ENCODE measurements at regions not wholly inside any gene's neighbourhood (a gene's known extent, or its start where the extent isn't known, plus 50 kb on each side); places are given as distances from the start of the nearest gene placed in this dataset.

- peaks cover 9 to 10% of the 10 kb centered on the region in 2 donors for H3K27me3 Mint-ChIP-seq (ENCODE audit: low read depth in 2 of 2)
- H3K9me3 Mint-ChIP-seq = no peaks in the 10 kb centered on the region
These were observed 131.9 kb upstream of the PCGF5 start for GRCh38 chr10:91088300-91089140.

DNA sequence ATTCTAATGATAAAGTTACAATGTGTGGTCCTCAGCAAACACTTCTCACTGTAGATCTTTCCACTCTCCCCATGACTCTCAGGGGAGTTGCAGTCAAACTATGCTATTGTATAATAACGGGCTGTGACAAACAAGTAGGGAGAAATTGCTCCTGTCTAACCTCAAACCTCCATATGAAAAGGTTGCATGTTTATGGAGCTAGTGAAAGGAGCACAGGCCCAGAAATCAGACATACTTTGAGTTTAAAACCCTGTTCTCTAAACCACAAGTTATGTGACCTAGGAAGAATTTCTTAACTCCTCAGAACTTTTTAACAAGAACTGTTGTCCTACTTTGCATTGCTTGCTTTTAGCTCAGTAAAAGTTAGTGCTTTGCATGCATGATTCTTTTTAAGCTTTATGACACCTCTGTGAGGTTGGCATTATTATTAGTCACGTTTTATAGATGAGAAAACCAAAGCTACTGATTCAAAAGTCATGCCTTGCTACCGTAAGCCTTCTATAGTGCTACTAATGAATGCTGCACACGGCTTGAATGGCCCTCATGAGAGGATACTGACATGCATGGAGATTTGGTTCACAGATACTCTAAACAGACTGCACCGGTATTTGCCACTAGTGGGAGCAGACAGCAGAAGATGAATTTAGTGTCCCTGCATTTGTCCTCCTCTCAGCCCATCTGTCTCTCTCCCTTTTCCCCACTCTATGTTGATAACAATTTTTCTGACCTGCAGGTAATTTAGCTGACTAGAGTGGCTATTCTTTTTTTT is 129.5 kb upstream of the PCGF5 start:
- Mint-ChIP-seq H3K36me3 (peaks cover 9% of the 10 kb centered on the region), H3K27ac (no peak overlapping the region), H3K4me1 (no peaks in the 10 kb centered on the region), H3K4me3 (no peak overlapping the region), H3K9me3 (no peaks in the 10 kb centered on the region), H3K27me3 (ENCODE audit: low read depth in 2 of 2) (peaks cover 10 to 22% of the 10 kb centered on the region in 2 donors)
- TF ChIP-seq, protein P1, sequence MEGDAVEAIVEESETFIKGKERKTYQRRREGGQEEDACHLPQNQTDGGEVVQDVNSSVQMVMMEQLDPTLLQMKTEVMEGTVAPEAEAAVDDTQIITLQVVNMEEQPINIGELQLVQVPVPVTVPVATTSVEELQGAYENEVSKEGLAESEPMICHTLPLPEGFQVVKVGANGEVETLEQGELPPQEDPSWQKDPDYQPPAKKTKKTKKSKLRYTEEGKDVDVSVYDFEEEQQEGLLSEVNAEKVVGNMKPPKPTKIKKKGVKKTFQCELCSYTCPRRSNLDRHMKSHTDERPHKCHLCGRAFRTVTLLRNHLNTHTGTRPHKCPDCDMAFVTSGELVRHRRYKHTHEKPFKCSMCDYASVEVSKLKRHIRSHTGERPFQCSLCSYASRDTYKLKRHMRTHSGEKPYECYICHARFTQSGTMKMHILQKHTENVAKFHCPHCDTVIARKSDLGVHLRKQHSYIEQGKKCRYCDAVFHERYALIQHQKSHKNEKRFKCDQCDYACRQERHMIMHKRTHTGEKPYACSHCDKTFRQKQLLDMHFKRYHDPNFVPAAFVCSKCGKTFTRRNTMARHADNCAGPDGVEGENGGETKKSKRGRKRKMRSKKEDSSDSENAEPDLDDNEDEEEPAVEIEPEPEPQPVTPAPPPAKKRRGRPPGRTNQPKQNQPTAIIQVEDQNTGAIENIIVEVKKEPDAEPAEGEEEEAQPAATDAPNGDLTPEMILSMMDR (IDR thresholded peaks at IDR 0.05) = no peak
- ATAC-seq = no peak
- no peaks in the 10 kb centered on the region for H3K4me1 ChIP-seq (ENCODE audit: control insufficient read depth, insufficient read depth, low read length)
- H3K4me3 ChIP-seq (ENCODE audit: low read length) = no peak overlapping the region
- WGBS (ENCODE audit: insufficient coverage) = 75% methylated on average over 4 of the region's 5 CpGs
- no peak overlapping the region for H3K27ac ChIP-seq (ENCODE audit: low read length)
- intact Hi-C loops (cut with micrococcal nuclease) = no loop called here
- H3K9me3 ChIP-seq (ENCODE audit: control insufficient read depth, insufficient read depth, low read length) = peaks cover 5% of the 10 kb centered on the region
- H3K27me3 ChIP-seq (ENCODE audit: control insufficient read depth, insufficient read depth, low read length) = no peaks in the 10 kb centered on the region
- no peaks in the 10 kb centered on the region for H3K36me3 ChIP-seq (ENCODE audit: control insufficient read depth, insufficient read depth, low read length)
- DNase-seq = peak in 1 of 2 donors; percentile 20

More at GRCh38 chr10:91088300-91089140, 131.9 kb upstream of the PCGF5 start:
- Histone ChIP-seq H3K27ac (ENCODE audit: low read length) (no peak overlapping the region), H3K36me3 (ENCODE audit: control insufficient read depth, insufficient read depth, low read length) (no peaks in the 10 kb centered on the region), H3K9me3 (ENCODE audit: control insufficient read depth, insufficient read depth, low read length) (peaks cover 5% of the 10 kb centered on the region), H3K4me3 (ENCODE audit: low read length) (no peak overlapping the region), H3K4me1 (ENCODE audit: control insufficient read depth, insufficient read depth, low read length) (no peaks in the 10 kb centered on the region), H3K27me3 (ENCODE audit: control insufficient read depth, insufficient read depth, low read length) (no peaks in the 10 kb centered on the region)
- 67% methylated on average over 6 of the region's 7 CpGs for WGBS (ENCODE audit: insufficient coverage)
- Mint-ChIP-seq H3K4me3 (no peak overlapping the region), H3K27ac (no peak overlapping the region), H3K36me3 (no peaks in the 10 kb centered on the region), H3K4me1 (no peaks in the 10 kb centered on the region)
- TF ChIP-seq, protein P1 (IDR thresholded peaks at IDR 0.05) = peak; percentile 14
- ATAC-seq (peak in 1 of 3 donors; percentile 48), DNase-seq (peak in 1 of 2 donors; percentile 50)
- intact Hi-C loops (cut with micrococcal nuclease) = loop anchor here (1.0 kb wide), 1 partner anchor 163 kb away; no protein-coding TSS in a partner anchor

DNA sequence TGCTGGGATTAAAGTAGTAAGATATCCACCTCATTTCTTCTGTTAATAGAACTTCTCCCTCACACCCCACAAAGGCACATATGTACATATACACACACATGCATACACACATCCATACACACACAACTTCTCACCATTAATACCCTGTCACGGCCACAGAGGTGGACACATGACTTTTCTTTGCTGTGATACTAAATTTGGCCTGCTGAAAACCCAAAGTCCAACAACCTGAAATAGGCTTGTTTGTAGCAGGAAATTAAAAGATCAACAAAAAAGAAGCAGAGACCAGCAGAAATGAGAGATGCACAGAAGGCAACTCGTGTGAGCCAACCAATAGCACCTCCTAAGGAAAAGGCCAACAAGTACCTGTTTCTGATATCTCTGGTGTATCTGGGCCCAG is 128.7 kb upstream of the PCGF5 start:
- intact Hi-C loops (cut with micrococcal nuclease) = no loop called here
- H3K36me3 Mint-ChIP-seq = peaks cover 9% of the 10 kb centered on the region
- H3K4me3 ChIP-seq (ENCODE audit: low read length) = no peak overlapping the region
- 97% methylated on average over 2 of the region's 2 CpGs for WGBS (ENCODE audit: insufficient coverage)
- H3K27me3 ChIP-seq (ENCODE audit: control insufficient read depth, insufficient read depth, low read length) = no peaks in the 10 kb centered on the region
- H3K4me1 Mint-ChIP-seq = no peaks in the 10 kb centered on the region
- H3K9me3 ChIP-seq (ENCODE audit: control insufficient read depth, insufficient read depth, low read length) = peaks cover 6% of the 10 kb centered on the region
- no peaks in the 10 kb centered on the region for H3K9me3 Mint-ChIP-seq
- H3K4me1 ChIP-seq (ENCODE audit: control insufficient read depth, insufficient read depth, low read length) = no peaks in the 10 kb centered on the region
- TF ChIP-seq, protein P1 (IDR thresholded peaks at IDR 0.05) = no peak
- no peak overlapping the region for H3K27ac ChIP-seq (ENCODE audit: low read length)
- H3K36me3 ChIP-seq (ENCODE audit: control insufficient read depth, insufficient read depth, low read length) = no peaks in the 10 kb centered on the region
- no peak for ATAC-seq
- H3K27me3 Mint-ChIP-seq (ENCODE audit: low read depth in 2 of 2) = peaks cover 9 to 22% of the 10 kb centered on the region in 2 donors
- H3K4me3 Mint-ChIP-seq = no peak overlapping the region
- DNase-seq = no peak
- H3K27ac Mint-ChIP-seq = no peak overlapping the region
